ENCODE measurements at regions not wholly inside any gene's neighbourhood (a gene's known extent, or its start where the extent isn't known, plus 50 kb on each side); places are given as distances from the start of the nearest gene placed in this dataset.

- TF ChIP-seq, protein P1, sequence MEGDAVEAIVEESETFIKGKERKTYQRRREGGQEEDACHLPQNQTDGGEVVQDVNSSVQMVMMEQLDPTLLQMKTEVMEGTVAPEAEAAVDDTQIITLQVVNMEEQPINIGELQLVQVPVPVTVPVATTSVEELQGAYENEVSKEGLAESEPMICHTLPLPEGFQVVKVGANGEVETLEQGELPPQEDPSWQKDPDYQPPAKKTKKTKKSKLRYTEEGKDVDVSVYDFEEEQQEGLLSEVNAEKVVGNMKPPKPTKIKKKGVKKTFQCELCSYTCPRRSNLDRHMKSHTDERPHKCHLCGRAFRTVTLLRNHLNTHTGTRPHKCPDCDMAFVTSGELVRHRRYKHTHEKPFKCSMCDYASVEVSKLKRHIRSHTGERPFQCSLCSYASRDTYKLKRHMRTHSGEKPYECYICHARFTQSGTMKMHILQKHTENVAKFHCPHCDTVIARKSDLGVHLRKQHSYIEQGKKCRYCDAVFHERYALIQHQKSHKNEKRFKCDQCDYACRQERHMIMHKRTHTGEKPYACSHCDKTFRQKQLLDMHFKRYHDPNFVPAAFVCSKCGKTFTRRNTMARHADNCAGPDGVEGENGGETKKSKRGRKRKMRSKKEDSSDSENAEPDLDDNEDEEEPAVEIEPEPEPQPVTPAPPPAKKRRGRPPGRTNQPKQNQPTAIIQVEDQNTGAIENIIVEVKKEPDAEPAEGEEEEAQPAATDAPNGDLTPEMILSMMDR (IDR thresholded peaks at IDR 0.05): no peak
- no peak for TF ChIP-seq POLR2A (IDR thresholded peaks at IDR 0.05)
Measured at GRCh38 chr13:110046811-110047210, 260.1 kb downstream of the COL4A1 start.

Data from lower leg skin (tissue), 3 donors.